GM19452 (cell line): ENCODE measurements at regions not wholly inside any gene's neighbourhood (a gene's known extent, or its start where the extent isn't known, plus 50 kb on each side); places are given as distances from the start of the nearest gene placed in this dataset.
A peak's percentile ranks its signal among the peaks of the same experiment; 100 is the strongest.

ENCODE experiments used
- ATAC-seq: cut with Tn5 transposase; IDR thresholded peaks from one replicate; pipeline ENCODE4 v1.9.1; 2021; ENCODE audit not compliant: unreplicated experiment

- no peak for ATAC-seq
Measured at GRCh38 chr10:78937393-78937792, 131.4 kb upstream of the ZMIZ1 start.

- no peak for ATAC-seq
Measured at GRCh38 chr10:78937800-78938694, 130.7 kb upstream of the ZMIZ1 start.

- no peak for ATAC-seq
Measured at GRCh38 chr10:78938695-78939672, 129.8 kb upstream of the ZMIZ1 start.

GRCh38 chr10:78942091-78942501, 126.7 kb upstream of the ZMIZ1 start:
- no peak for ATAC-seq

- no peak for ATAC-seq
Measured at GRCh38 chr10:78944723-78945312, 123.9 kb upstream of the ZMIZ1 start.

GRCh38 chr10:78945838-78946237, 122.9 kb upstream of the ZMIZ1 start:
- ATAC-seq: no peak

- no peak for ATAC-seq
Measured at GRCh38 chr10:78947226-78947625, 121.5 kb upstream of the ZMIZ1 start.

GRCh38 chr10:78947733-78948132, 121.0 kb upstream of the ZMIZ1 start:
- ATAC-seq: no peak

- ATAC-seq: no peak
Measured at GRCh38 chr10:78948621-78949030, 120.1 kb upstream of the ZMIZ1 start.

- ATAC-seq: no peak
Measured at GRCh38 chr10:78950656-78951587, 117.8 kb upstream of the ZMIZ1 start.

GRCh38 chr10:78952030-78952429, 116.7 kb upstream of the ZMIZ1 start:
- ATAC-seq: no peak

- no peak for ATAC-seq
Measured at GRCh38 chr10:78952686-78953085, 116.1 kb upstream of the ZMIZ1 start.

GRCh38 chr10:78953113-78953798, 115.5 kb upstream of the ZMIZ1 start:
- peak; percentile 73 for ATAC-seq

- ATAC-seq: no peak
Measured at GRCh38 chr10:78953799-78954297, 114.9 kb upstream of the ZMIZ1 start.

- ATAC-seq: no peak
Measured at GRCh38 chr10:78954689-78955088, 114.1 kb upstream of the ZMIZ1 start.

GRCh38 chr10:78955206-78955605, 113.6 kb upstream of the ZMIZ1 start:
- ATAC-seq: no peak

- no peak for ATAC-seq
Measured at GRCh38 chr10:78956391-78956790, 112.4 kb upstream of the ZMIZ1 start.

- ATAC-seq: no peak
Measured at GRCh38 chr10:78957471-78958039, 111.2 kb upstream of the ZMIZ1 start.
